ENCODE measurements at regions not wholly inside any gene's neighbourhood (a gene's known extent, or its start where the extent isn't known, plus 50 kb on each side); places are given as distances from the start of the nearest gene placed in this dataset.

DNA sequence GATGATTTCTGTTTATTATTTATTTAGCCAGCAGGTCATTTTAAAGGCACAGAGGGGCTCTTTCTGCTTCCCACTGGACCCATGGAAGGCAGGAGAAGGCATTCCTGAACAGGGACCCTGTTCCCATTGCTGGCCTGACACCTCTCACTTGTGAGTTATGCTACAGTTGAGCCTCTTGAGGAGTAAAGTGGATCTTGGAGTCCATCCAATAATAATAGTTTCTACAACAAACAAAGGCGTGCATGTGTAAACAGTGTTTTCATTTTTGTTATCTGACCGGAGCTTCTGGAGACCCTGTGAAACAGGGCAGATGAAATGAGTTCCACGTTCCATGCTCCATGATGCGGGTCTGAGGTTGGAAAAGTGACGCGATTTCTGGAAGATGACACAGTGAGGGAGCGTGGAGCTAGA lies 127.3 kb upstream of the HABP2 start:
- in situ Hi-C loops (cut with MboI; ENCODE audit: low pct_unique_long_range_greater_than_20kb, low sequenced_read_pairs, unreplicated experiment), result no loop called here
- TF ChIP-seq, protein P1, sequence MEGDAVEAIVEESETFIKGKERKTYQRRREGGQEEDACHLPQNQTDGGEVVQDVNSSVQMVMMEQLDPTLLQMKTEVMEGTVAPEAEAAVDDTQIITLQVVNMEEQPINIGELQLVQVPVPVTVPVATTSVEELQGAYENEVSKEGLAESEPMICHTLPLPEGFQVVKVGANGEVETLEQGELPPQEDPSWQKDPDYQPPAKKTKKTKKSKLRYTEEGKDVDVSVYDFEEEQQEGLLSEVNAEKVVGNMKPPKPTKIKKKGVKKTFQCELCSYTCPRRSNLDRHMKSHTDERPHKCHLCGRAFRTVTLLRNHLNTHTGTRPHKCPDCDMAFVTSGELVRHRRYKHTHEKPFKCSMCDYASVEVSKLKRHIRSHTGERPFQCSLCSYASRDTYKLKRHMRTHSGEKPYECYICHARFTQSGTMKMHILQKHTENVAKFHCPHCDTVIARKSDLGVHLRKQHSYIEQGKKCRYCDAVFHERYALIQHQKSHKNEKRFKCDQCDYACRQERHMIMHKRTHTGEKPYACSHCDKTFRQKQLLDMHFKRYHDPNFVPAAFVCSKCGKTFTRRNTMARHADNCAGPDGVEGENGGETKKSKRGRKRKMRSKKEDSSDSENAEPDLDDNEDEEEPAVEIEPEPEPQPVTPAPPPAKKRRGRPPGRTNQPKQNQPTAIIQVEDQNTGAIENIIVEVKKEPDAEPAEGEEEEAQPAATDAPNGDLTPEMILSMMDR (IDR thresholded peaks at IDR 0.05; ENCODE audit: extremely low read depth, insufficient read depth, missing control alignments), result no peak
- no peak for DNase-seq (ENCODE audit: low spot score)

DNA sequence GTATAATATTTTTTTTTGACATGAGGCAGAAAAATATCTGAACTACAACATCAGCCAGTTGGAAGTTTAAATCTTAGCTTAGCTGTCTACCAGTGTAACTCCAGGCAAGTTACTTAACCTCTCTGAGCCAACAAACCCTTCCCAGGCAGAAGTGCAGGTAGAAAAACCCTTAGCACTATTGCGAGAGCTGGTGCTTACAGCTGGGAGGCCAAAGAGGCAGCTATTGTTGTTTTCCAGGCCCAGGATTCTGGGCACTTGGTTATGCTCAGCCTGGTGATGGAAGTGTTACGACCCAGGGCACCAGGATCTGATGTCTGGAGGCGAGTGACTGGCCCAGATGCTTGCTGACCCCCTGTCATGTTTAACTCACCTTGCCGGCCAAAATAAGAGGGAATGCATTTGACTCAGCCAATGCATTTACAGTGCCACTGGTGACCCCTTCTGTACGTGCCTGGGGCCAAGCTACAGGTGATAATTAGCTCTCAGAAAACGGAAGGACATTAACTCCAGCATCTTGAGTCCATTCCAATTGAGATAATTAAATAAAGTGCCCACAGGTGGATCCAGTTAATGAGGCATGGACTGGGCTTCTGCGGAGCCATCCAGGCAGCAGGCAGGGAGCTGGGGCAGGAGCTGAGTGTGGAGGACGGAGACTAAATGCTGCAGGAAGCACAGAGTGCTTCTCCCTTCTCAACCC lies 126.5 kb upstream of the HABP2 start:
- in situ Hi-C loops (cut with MboI; ENCODE audit: low pct_unique_long_range_greater_than_20kb, low sequenced_read_pairs, unreplicated experiment), result no loop called here
- DNase-seq (ENCODE audit: low spot score), result no peak
- TF ChIP-seq, protein P1 (IDR thresholded peaks at IDR 0.05; ENCODE audit: extremely low read depth, insufficient read depth, missing control alignments), result no peak

DNA sequence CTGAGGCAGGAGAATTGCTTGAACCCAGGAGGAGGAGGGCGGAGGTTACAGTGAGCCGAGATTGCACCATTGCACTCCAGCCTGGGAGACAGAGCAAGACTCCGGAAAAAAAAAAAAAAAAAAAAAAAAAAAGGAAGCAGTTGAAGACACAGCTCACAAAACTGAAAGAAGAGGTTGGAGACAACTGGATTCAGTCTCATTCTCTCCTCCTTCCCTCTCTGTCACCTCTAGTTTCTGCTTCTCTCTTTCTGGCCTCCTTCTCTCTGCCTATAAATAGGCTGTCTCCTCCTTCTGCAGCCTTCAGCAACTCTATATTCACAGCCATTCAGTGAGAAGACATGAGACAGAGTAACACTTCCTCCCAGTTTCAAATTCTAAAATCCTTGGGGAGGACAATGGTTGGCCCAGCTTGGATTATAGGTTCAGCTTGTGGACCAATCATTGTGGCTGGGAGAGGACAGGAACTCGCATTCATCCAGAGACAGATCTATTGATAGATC lies 125.6 kb upstream of the HABP2 start:
- TF ChIP-seq, protein P1 (IDR thresholded peaks at IDR 0.05; ENCODE audit: extremely low read depth, insufficient read depth, missing control alignments), result no peak
- DNase-seq (ENCODE audit: low spot score), result no peak
- in situ Hi-C loops (cut with MboI; ENCODE audit: low pct_unique_long_range_greater_than_20kb, low sequenced_read_pairs, unreplicated experiment), result no loop called here

DNA sequence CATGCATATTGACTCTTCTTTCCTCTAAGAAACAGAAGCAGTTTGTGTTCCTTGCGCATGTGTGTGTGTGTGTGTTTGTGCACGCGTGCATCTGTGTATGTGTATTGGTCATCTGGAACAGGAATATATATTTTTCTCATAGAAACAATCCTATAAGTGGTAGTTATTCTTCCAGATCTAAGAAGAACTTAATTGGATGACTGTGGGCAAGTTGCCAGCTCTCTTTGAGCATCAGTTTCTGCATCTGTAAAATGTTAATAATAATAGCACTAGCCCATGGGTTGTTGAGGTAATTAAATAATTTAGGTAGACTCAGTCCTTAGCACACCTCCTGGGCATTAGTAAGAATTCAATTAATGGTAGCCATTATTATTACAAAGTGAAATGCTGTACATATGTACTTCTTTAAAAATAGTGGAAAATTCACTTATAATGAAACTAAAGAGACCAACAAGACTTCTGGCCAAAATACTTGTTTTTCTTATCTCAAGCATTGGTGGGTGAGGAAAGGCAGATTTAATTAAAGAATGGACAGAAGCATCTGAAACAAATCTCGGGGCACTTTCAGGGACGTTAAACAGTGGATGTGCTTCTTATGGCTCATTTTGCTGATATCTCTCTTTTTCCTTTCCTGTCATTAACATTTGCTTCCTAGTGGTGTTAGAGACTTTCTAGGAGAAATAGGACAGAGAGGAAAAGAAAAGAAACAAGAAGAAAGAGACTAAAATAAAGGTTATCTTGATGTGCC lies 124.9 kb upstream of the HABP2 start:
- no peak for DNase-seq (ENCODE audit: low spot score)
- TF ChIP-seq, protein P1 (IDR thresholded peaks at IDR 0.05; ENCODE audit: extremely low read depth, insufficient read depth, missing control alignments), result no peak
- in situ Hi-C loops (cut with MboI; ENCODE audit: low pct_unique_long_range_greater_than_20kb, low sequenced_read_pairs, unreplicated experiment), result no loop called here

DNA sequence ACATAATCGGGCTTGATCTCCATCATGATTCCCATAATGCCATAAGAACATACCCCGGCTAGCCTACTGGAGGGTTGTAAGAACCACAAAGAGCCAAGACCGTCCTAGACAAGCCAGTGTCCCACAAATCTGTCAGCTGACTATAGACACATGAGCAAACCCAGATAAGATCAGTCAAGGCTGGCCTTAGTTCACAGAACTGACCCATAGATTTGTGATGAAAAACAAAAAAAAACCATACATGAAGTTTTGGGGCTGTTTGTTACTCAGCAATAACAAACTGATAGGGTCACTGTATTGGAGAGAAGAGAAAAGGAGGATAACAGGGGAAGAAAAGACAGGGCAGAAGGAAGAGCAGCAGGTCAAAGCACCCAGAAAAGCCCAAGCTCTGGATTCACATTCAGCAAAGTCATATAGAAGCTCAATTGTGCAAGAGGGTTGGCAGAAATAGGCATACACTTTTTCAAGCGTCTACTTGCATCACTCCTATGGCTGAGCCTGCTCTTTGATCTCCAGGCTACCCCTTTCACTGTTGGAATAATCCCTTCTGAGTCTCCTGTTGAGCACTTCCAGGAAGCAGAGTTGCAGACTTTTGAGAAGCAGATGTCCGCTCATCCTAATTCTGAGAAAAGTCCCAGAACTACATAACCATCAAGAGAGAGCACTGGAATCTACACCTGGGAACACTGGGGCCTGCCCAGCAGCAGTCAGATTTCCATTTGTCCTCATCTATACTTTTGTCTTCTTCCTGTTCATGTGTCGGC lies 122.0 kb upstream of the HABP2 start:
- TF ChIP-seq, protein P1 (IDR thresholded peaks at IDR 0.05; ENCODE audit: extremely low read depth, insufficient read depth, missing control alignments), result no peak
- DNase-seq (ENCODE audit: low spot score), result no peak
- in situ Hi-C loops (cut with MboI; ENCODE audit: low pct_unique_long_range_greater_than_20kb, low sequenced_read_pairs, unreplicated experiment), result no loop called here

DNA sequence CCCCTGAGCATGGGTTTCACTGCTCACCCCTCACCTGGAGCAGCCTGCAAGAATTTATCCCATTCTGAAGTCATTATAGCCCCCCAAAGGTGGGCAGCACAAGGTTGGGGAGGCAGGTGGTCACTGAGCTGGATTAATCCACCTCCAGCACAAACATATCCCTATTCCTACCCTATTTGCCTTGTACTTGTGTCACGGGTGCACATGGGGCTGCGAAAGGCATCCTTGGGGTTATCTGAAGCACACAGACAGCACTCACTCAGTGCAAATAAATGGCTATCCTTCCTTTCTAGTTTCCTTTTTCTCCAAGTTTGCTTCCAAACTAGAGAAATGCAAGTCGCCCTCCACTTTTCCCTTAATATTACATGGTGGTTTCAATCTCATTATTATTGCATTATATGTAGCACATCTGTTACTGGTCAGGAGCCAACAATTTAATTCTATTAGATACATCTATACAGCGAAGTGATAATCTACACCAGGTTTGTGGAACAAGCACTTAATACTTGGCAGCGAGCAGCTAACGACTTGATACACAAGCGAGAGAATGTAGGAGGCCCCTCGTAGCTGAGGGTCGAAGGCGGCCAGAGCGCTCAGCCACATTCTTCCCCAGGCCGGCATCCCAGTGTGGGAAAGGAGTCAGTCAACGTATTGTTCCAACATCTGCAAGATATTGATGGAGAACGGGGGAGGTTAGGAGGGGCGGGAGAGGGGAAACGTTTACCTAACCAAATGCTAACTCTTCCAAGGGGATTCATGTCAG lies 121.3 kb upstream of the HABP2 start:
- in situ Hi-C loops (cut with MboI; ENCODE audit: low pct_unique_long_range_greater_than_20kb, low sequenced_read_pairs, unreplicated experiment), result no loop called here
- TF ChIP-seq, protein P1 (IDR thresholded peaks at IDR 0.05; ENCODE audit: extremely low read depth, insufficient read depth, missing control alignments), result no peak
- no peak for DNase-seq (ENCODE audit: low spot score)
